Tibial artery (tissue), 4 donors: ENCODE measurements at regions not wholly inside any gene's neighbourhood (a gene's known extent, or its start where the extent isn't known, plus 50 kb on each side); places are given as distances from the start of the nearest gene placed in this dataset.

Source experiments
- DNase-seq, 2 donors: peaks; one replicate each; pipeline ENCODE4 v3.0.0-alpha.2; 2019
- H3K27ac ChIP-seq, 2 donors: fragments of 200-600 bp; sonication (generic) in 1 of 2; 1 replicate in 1 of 2; 2 replicates in 1 of 2; pipeline ENCODE4 v1.5.1; 2018 to 2019; ENCODE audit warnings: mild to moderate bottlenecking in 1 of 2
- H3K27me3 ChIP-seq, 2 donors: fragments of 200-600 bp; sonication (generic) in 1 of 2; one replicate each; pipeline versions ENCODE4 v1.5.1 to v1.6.0; 2016 to 2019
- H3K36me3 ChIP-seq, 3 donors: fragments of 200-600 bp; sonication (generic) in 2 of 3; one replicate each; pipeline ENCODE4 v1.5.1; 2016 to 2019; ENCODE audit warnings: mild to moderate bottlenecking in 2 of 3
- H3K4me1 ChIP-seq, 4 donors: fragments of 200-600 bp; sonication (generic) in 2 of 4; 1 replicate in 3 of 4; 2 replicates in 1 of 4; pipeline ENCODE4 v1.5.1; 2016 to 2019
- H3K4me3 ChIP-seq, 2 donors: fragments of 200-600 bp; sonication (generic) in 1 of 2; 1 replicate in 1 of 2; 2 replicates in 1 of 2; pipeline ENCODE4 v1.5.1; 2018 to 2019; ENCODE audit warnings: mild to moderate bottlenecking in 2 of 2
- H3K9me3 ChIP-seq, 3 donors: fragments of 200-600 bp; sonication (generic) in 1 of 3; one replicate each; pipeline ENCODE4 v1.5.1; 2016 to 2019
- CTCF ChIP-seq, 2 experiments: fragments of 200-600 bp in 1 of 2; fragments of 450-650 bp in 1 of 2; IDR thresholded peaks; one replicate each; pipeline ENCODE4 v1.5.1; 2017 to 2019; ENCODE audit warnings: antibody characterized with exemption in 2 of 2, mild to moderate bottlenecking in 1 of 2, moderate library complexity in 1 of 2
- intact Hi-C: fragments of 100-400 bp; cut with DNase I; formaldehyde crosslinking; loops from one replicate; pipeline ENCODE4 v1.15.0; 2023; ENCODE audit warnings: low total_unique reads

GRCh38 chr10:132486539-132487121 lies 51.0 kb upstream of the INPP5A start:
- DNase-seq: peak in 1 of 2 donors; percentile 64
- intact Hi-C loops: no loop called here
- Histone ChIP-seq H3K36me3 (no peaks in the 10 kb centered on the region), H3K27me3 (no peaks in the 10 kb centered on the region), H3K4me1 (peaks cover 0 to 21% (median 9%) of the 10 kb centered on the region in 4 donors), H3K27ac (no peak overlapping the region), H3K4me3 (no peak overlapping the region), H3K9me3 (no peaks in the 10 kb centered on the region)
- TF ChIP-seq CTCF (IDR thresholded peaks at IDR 0.05): no peak

GRCh38 chr10:132487241-132488135 lies 50.1 kb upstream of the INPP5A start:
- H3K4me1 ChIP-seq: peaks cover 0 to 15% (median 9%) of the 10 kb centered on the region in 4 donors
- H3K27me3 ChIP-seq: no peaks in the 10 kb centered on the region
- no peaks in the 10 kb centered on the region for H3K36me3 ChIP-seq
- no peak overlapping the region for H3K27ac ChIP-seq
- intact Hi-C loops: no loop called here
- DNase-seq: peak in 1 of 2 donors; percentile 58
- no peak overlapping the region for H3K4me3 ChIP-seq
- H3K9me3 ChIP-seq: no peaks in the 10 kb centered on the region
- TF ChIP-seq CTCF (IDR thresholded peaks at IDR 0.05): no peak
